Esophagus muscularis mucosa (tissue), 4 donors: ENCODE measurements at regions not wholly inside any gene's neighbourhood (a gene's known extent, or its start where the extent isn't known, plus 50 kb on each side); places are given as distances from the start of the nearest gene placed in this dataset.

Experiments used
- CTCF ChIP-seq, 3 experiments: fragments of 200-600 bp in 2 of 3; fragments of 450-650 bp in 1 of 3; sonication (generic) in 2 of 3; IDR thresholded peaks; one replicate each; pipeline ENCODE4 v1.5.1; 2017 to 2019; ENCODE audit warnings: antibody characterized with exemption in 3 of 3, mild to moderate bottlenecking in 2 of 3, moderate library complexity in 1 of 3
- EP300 ChIP-seq: sonication (generic); formaldehyde crosslinking; IDR thresholded peaks from one replicate; pipeline ENCODE4 v1.6.1; 2017; ENCODE audit warnings: antibody characterized with exemption
- POLR2A ChIP-seq: fragments of 450-650 bp; IDR thresholded peaks from one replicate; pipeline ENCODE4 v1.6.1; 2017; ENCODE audit warnings: antibody characterized with exemption, moderate library complexity, mild to moderate bottlenecking, low read depth
- POLR2AphosphoS5 ChIP-seq, 2 donors: sonication (generic); formaldehyde crosslinking; IDR thresholded peaks; one replicate each; pipeline ENCODE4 v1.6.1; 2017; ENCODE audit warnings: antibody characterized with exemption in 2 of 2

DNA sequence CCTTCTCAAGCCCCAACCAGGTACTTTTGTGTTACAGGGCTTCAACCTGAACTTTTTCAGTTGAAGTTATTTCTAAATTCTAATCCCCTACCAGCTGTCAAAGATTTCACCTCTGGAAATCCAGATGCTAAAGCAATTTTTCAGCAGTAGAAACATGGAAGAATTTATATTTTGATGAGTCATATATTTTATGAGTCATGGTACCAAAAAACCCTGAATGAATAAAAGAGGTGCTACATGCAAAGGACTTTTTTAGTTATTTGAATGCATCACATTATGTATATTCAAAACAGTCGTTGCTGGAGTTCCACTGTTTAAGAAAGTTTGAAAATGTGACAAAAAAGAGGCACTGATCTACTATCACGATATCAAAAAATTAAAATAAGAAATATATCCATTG lies 96.0 kb upstream of the ZNF385D start:
- TF ChIP-seq POLR2AphosphoS5 (IDR thresholded peaks at IDR 0.05) (no peak), POLR2A (no peak), CTCF (IDR thresholded peaks at IDR 0.05) (no peak), EP300 (no peak)
